GM12874 (cell line): ENCODE measurements at regions not wholly inside any gene's neighbourhood (a gene's known extent, or its start where the extent isn't known, plus 50 kb on each side); places are given as distances from the start of the nearest gene placed in this dataset.

Experiments used
- CTCF ChIP-seq: IDR thresholded peaks from 2 replicates; pipeline ENCODE4 v1.5.1; 2011; ENCODE audit warnings: low read depth, mild to moderate bottlenecking, control low read depth, low read length, moderate library complexity; ENCODE audit not compliant: insufficient read depth

GRCh38 chr10:44587488-44588318 is 202.8 kb upstream of the CXCL12 start:
- no peak for TF ChIP-seq CTCF

GRCh38 chr10:44589181-44589943 is 204.5 kb upstream of the CXCL12 start:
- no peak for TF ChIP-seq CTCF

- no peak for TF ChIP-seq CTCF
Observed at GRCh38 chr10:44589944-44590449, 205.1 kb upstream of the CXCL12 start.

- TF ChIP-seq CTCF = no peak
Observed at GRCh38 chr10:44591911-44592310, 207.0 kb upstream of the CXCL12 start.

- TF ChIP-seq CTCF = no peak
Observed at GRCh38 chr10:44593952-44594351, 209.1 kb upstream of the CXCL12 start.

- TF ChIP-seq CTCF = no peak
Observed at GRCh38 chr10:44607116-44607515, 222.2 kb upstream of the CXCL12 start.

- no peak for TF ChIP-seq CTCF
Observed at GRCh38 chr10:44618910-44619309, 234.0 kb upstream of the CXCL12 start.
